Putamen (tissue), 1 donor: ENCODE measurements at regions not wholly inside any gene's neighbourhood (a gene's known extent, or its start where the extent isn't known, plus 50 kb on each side); places are given as distances from the start of the nearest gene placed in this dataset.

ENCODE experiments used
- DNase-seq: peaks from one replicate; pipeline ENCODE4 v3.0.0-alpha.2; 2016; ENCODE audit warnings: low spot score

DNA sequence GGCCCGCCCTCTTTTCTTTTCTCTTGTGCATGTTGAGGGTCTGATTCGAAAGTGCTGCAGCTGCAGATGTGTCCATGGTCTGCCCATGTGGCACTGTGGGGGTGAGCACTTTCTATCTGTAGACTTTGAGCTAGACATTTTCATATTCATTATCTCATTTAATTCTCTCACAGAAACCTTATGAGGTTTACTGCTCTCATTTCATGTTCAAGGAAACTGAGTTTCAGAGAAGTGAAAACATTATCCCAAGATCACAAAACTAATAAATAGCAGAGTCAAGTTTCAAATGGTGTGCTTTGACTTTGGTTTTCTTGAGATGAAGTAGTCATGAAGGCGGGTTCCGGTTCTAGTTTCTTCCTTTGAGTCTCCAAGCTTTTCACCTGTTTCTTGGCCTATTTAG is 536.5 kb upstream of the ZNF462 start:
- no peak for DNase-seq

DNA sequence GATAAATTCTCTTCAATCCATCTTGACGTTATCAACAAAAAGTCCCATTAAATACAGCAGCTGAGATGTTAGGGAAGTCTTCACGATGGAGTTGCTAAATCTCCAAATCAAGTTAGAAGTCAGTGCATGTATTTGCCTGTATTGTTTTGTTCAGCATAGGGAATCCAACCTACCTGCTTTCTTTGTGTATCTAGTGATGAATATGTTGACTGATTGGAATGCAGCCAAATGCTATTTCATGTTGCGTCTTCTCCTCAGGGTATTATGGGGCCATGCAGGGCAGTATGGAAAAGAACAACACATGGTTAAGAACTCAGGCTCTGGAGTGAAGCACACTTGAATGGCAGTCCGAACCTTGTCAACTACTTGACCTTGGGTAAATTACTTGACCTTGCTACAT is 529.5 kb upstream of the ZNF462 start:
- DNase-seq: no peak

DNA sequence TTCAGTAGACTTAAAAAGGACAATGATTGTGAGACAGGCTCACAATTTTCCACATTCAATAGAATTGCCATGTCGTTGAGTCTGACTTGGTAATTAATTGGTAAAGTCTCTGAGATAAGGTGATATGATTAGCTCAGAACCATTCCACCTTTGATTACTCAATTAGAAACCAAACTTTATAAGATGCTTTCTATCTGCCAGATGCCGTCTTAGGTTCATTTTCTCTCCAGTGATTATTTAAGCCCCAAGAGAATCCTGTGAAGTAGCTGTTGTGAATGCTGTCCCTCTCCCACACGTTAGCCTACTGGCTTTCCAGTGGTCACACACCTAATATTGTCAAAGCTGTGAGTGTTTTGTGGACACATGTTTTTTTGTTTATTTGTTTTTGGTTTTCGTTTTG is 528.9 kb upstream of the ZNF462 start:
- DNase-seq: no peak

DNA sequence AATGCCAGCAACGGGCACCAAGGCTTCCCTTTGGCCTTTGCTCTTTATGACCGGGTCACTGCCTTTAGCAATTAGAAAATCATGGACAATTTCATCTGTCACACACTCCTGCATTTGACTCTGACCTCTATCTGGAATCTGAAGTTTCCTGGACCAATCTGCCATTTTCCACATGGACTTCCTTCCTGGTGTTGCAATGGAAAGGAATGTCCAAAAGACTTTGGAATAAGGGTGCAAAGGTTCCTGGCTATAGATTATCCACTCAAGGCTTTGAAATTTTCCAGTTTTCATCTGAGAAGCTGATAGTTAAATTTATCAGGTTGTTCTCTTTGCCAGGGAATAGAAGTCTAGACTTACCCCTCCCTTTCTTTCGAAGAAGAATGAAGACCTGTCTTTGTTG is 523.1 kb upstream of the ZNF462 start:
- DNase-seq: no peak

DNA sequence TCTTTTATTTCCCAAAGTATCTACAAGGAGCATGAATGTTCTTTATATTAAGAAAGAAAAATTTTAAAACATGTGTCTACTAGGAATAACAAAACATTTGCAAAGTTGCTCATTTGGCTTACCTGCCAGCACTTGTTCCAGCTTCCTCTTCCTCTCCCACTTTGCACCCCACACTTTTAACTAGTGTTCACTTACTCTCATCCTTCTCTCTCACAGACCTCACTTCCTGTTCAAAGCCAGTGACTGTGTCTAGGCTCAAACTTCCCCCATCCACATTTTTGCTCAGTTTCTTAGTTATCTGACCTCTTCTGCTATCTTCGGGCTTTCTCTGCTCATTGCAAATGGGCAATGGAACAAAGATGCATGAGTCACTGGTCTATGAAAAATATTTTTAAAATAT is 512.2 kb upstream of the ZNF462 start:
- DNase-seq: no peak

DNA sequence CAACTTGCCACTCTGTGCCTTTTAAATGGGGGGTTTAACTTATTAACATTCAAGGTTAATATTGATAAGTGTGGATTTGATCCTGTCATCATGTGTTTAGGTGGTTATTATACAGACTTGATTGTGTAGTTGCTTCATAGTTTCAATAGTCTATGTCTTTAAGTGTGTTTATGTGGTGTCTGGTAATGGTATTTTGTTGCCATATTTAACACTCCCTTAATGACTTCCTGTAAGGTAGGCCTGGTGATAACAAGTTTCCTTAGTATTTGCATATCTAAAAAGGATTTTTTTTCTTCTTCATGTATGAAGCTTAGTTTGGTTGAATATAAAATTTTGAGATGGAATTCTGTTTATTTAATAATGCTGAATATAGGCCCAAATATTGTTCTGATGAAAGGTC is 506.0 kb upstream of the ZNF462 start:
- no peak for DNase-seq

DNA sequence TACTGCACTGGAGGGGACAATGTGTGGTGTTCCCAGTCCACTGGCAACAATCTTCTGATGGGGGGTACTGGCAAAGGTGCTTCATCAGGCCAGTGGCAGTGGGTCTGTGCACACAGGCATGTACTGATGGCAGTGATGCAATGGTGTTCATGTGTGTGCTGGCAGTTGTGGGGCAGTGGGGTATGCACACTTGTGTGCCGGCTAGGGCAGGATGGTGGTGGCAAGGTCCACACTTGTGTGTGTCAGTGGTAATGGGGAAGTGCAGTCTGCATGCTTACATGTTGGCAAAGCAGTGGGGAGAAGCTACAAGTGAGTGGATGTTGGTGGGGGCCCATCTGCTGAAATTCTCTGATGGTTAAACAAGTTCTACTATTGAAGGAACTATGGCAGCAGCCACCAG is 504.6 kb upstream of the ZNF462 start:
- no peak for DNase-seq

DNA sequence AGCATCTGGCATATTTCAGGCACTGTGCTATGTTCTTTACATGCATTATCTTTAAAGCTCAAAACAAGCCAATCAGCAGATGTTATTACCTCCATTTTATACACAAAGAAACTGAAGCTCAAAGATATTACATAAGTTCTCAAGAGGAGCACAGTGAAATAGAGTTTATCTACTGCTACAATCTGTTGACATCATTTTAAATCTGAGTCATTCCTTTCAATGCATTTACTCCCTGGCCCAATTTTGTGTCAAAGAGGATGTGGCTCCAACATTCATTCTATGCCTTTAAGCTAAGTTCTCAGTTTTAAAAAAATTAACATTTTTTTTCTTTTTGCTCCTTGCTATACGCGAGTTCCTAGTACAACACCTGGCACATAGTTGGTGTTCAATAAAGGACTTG is 486.3 kb upstream of the ZNF462 start:
- no peak for DNase-seq

DNA sequence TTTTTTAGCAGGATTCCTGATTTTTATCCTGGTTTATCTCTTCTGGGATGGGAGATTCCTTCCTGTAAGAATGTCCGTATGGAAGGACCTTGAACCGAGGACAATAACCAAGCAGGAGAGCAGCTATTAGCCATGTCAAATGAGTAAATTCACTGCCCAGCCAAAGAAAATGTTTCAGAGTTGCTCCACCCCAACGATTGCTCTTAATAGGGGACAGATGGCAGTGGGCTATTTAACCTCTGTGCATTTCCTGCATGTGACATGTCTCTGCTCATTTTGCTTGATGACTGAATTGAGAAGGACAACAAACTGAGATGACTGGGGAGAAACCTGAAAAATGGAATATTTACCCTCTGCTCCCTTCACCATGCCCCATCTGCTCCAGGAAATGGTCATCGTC is 479.9 kb upstream of the ZNF462 start:
- DNase-seq: no peak

DNA sequence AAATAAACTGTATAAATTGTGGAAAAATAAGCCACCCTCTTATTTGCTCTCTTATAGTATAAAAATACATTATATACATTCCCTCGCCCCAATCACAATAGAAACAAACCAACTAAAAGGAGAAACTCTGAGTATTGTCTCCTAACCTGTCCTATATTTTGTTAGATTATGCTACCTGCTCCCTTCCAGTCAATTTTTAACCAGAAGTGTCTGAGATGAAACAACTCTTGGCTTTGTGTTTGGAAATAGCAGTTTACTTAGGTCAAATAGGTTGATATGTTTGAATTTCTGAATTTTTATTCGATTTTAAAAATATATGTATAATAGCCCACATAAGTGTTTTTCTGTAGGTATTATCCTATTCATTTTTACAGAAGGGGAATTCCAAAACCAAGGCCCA is 475.0 kb upstream of the ZNF462 start:
- no peak for DNase-seq

DNA sequence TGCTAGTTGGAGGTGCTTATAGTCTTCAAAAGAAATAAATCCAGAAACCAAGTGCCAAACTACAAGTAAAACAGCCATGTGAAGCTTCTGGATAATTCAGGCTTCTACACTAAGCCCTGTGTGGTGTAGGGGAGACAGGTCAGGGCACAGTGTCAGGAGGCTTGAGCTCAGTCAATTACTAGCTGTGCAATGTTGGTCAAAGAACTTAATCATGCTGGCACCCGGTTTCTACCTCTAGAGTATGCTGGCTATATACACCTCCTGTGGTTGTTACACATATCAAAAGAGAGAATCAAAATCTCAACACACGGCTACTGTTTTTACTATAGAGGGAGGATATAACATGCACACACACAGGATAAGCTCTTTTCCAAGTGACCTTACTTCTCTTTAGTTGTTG is 469.7 kb upstream of the ZNF462 start:
- no peak for DNase-seq

DNA sequence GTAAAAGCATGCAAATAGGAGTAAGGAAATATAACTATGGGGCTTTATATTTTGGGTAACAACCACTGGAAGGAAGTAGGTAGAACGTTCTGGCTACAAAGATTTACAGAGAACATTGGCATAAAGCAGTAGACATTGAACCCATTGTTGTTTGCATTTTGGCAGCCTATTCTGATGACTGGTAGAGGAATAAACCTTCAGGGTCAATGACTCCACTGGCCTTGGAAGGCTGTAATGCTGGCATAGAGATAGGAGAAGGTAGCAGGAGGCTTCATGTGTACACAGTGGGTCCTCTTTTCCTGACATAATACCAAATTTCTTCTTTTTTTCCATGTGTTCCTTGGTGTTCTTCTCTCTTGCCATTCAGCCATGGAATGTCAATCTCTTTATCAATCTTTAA is 462.8 kb upstream of the ZNF462 start:
- DNase-seq: no peak

DNA sequence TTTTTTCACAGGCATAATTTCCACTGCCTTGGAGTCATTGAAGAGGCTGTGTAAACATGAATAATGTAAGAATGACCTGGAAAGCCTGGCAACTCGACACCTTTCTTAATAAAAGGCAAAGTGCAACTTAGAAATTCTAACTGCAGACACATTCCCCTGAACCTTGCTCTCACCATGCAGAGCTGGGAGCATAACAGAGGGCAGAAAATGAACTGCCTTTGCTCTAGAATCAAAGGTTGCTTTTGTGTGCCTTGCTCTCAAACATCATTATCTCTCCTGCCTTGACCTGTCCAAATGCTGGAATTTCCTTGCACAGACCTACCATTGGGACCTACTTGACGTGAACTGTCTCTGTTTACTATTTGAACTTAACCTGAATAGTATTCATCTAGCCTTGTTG is 462.0 kb upstream of the ZNF462 start:
- no peak for DNase-seq

DNA sequence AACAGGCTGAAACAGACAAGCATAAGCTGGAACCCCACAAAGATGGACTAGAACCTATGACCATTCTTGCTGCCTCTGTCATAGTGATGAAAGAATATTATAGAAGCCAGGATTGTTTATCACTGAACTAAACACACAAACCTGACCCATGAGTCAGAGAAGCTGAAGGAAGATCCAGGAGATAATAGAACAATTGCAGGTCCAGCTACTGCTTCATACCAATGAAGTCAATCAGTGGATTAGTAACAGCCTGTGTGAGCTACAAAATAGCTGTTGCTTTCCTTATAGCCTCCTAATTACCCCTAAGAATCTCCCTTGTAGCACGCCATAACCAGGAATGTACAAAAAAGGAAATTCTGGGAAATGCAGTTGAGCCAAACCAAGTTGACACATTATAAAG is 459.9 kb upstream of the ZNF462 start:
- no peak for DNase-seq

DNA sequence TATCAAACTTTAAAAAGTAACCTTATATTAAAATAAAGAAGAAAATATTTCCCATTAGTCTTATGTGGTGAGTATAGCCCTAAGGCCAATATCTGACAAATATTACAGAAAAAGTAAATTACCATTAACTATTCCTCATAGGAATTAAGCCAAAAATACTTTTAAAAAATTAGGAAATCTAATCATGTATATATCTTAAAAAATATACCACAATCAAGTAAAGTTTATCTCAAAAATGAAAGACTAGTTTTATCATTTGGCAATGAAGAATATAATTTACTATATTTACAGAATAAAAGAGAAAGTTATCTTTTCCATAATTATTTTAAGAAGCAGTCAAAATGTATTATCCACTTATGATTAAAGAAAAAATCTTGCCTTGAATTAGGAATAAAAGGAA is 458.8 kb upstream of the ZNF462 start:
- no peak for DNase-seq

DNA sequence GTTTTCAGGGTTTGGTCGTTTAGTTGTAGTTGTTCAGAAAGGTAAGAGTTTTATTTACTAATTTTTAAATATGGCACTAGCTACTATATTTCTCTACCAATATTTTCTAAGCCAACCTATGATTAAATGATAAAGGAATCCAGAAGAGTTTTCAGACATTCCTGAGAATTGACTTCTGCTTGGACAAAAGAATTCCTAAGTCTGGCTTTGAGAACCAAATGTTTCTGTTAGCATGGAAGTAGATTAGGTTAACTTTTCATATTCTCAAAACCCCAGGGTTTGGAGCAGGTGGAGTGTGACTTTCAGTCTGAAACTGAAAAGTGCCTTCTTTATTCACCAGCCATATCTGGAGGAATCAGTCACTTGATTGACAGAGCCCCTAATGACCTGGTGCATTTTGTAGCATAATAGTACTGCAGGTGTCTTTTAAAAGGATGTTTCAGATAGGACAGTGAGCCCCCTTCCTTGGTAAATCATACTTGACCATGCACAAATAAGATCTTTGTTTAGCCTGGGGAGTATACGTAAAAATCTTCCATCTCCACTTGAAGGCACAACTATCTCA is 457.0 kb upstream of the ZNF462 start:
- no peak for DNase-seq

DNA sequence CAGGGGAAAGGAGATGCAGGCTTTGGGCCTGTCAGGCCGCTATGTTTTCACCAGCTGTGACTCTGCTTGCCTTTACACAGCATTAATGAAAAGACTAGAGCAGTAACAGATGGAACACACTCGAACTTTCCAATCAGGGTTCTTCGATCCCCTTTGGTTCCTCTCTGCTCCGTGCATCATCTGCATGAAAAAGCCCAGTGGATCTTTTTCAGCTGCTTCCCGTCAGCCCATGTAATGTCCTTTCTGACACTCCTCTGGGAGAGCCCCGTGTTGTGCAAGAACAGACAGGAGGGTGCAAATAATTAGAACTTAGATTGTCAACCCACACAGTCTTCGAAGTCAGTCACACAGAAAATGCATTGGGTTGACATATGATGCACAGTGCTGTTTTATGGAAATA is 448.9 kb upstream of the ZNF462 start:
- DNase-seq: no peak

DNA sequence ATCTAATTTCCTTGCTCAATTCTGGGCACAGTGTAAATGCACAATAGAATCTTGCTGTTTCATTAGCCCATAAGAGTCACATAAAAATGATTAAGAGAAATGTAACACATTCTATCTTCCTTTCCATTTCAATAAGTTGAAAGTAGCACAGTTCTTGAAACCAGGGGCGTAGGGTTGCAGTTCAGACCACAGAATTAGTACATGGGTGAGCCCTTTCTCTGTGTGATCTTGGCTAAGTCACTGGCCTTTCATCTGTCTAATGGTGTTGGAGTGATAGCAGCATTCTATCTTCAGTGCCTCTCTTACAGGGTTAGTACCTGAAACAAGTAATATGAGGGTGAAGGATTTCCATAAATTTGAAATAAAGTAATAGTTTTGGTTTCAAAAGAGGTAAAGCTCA is 445.3 kb upstream of the ZNF462 start:
- no peak for DNase-seq

DNA sequence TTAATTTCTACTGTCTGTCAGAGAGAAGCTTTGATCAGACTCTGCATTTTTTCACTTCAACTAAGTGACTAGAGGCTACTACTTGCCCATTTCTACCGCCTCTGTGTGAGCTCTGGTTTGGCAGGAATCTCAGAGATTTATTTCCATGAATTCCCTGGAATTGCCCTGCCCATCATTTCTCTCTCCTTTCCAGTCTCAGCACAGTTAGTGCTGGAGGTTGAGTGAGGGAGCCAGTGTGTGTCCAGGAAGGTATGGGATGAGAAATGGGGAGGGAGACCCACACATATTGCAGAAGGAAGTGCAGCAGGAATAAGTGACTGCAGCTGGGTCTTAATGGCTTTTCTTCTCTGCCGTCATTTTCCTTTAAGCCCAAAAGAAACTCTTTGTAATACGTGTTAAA is 443.1 kb upstream of the ZNF462 start:
- no peak for DNase-seq

DNA sequence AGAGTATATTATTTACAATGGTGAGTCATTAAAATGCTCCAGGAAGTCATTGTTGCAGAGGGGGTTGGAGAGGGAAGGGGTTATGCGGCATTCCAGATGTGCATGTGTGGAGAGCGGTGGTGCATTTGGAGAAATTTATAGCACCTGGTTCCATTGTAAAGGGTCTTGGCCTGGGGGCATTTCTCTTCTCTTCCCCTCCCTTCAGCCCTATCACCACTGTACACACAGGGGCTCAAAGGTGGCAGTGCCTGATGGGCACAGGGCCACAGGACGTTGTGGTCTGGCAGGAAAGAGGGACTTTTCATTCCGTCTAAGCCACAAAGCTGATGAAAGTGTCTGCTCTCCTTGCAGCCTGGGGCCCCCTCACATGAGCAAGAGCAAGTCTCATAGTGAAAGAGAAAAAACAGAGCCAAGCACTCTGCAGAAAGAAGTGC is 442.4 kb upstream of the ZNF462 start:
- no peak for DNase-seq

DNA sequence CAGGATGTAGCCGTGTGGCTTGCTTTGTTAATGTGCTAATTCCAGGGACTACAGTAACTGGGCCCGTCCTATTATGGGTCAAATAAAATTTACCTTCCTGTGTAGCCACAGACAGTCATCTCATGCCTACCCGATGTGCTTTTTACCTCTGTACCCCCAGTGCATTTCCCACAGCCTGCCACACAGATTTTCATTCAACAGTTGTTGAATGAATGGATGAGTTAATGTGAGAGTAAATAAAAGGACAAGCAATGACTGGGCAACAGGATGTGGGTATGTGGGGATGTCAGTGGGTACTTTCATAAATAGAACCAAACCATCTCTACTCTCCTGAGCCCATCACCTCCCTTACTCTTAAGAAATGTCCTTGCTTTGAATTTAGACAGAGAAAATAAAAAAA is 441.2 kb upstream of the ZNF462 start:
- DNase-seq: no peak

DNA sequence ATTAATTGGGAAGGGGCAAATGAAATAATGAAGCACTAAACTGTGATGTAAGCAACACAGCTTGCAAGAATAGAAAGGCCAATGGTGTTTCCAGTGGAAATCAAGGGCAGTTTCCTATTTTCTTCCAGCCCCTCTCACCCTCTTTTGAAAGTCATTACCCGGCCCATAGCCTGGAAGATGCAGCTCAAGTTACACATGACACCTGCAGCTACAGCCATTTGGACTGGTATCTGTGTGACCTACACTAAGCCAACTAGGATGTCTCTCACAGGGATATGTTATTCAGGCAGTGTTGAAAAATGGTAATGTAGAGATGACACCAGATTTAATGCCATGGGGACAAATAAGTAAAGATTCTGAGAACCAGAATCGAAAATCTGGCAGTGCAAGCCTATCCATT is 439.4 kb upstream of the ZNF462 start:
- no peak for DNase-seq

DNA sequence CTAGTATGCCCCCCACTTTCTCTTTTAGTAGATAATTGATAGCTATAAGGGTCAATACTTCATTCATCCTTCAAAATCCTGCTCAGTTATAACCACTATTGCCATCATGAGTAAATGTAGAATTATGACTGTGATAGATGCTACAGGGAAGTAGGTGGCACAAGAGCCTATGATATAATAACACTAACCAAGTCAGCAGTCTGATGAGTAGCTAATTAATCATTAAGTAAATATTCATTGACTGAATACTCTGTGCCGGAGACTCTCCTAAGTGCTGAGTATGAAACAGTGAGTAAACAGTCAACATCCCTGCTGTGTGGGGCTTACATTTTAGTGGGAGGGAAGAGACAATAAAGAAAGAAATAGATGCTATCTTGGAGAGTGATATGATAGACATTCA is 430.3 kb upstream of the ZNF462 start:
- DNase-seq: no peak

DNA sequence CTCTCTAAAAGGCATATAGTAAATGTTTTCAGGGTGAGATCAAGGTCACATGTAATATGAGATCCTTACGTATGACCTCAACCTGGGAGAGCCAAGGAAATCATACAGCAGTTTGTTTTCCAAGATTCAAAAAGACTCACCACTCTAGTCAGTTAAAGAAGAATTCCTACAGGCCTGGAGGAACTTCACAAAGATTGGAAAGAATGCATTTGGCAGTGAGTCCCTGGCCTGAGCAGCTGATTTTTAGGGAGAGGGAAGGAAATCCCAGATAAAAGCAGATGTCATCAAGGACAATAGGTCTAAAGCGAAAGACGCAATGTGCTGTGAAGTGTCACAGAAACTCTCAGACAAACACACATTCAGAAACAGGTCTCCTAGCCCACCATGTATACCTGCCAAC is 424.0 kb upstream of the ZNF462 start:
- no peak for DNase-seq

DNA sequence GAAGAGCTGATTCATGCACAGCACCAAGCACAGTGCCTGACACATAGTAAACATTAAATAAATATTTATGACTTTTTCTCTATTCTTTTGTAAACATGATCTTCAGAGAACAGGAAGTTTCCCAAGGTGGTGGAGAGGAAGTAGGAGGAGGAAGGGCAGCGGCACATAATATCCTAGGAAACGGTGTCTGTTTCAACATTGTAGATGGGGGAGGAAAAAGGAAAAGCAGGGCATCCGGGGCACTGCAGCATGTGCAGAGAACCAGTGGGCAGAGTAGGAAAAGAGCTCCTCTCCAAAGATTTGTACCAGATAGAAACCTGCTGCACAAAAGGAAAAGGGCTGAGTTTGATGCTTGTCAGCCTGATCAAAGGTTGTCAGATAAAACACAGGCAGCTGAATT is 421.7 kb upstream of the ZNF462 start:
- DNase-seq: no peak
